ENCODE measurements at regions not wholly inside any gene's neighbourhood (a gene's known extent, or its start where the extent isn't known, plus 50 kb on each side); places are given as distances from the start of the nearest gene placed in this dataset.

GRCh38 chr12:59839514-59839913, 243.7 kb downstream of the SLC16A7 start:
- H3K36me3 ChIP-seq (replicated peaks; ENCODE audit: insufficient read depth, low read depth) = no peaks in the 10 kb centered on the region
- H3K4me3 ChIP-seq = no peak overlapping the region
- no peaks in the 10 kb centered on the region for H3K4me1 ChIP-seq (ENCODE audit: insufficient read depth)
- no peaks in the 10 kb centered on the region for H3K9me3 ChIP-seq (ENCODE audit: low read depth)
- TF ChIP-seq EZH2phosphoT487 (IDR thresholded peaks at IDR 0.05; ENCODE audit: low read depth, severe bottlenecking, unreplicated experiment) (no peak), EZH2 (IDR thresholded peaks at IDR 0.05; ENCODE audit: borderline replicate concordance) (no peak)
- TF ChIP-seq, protein P1, sequence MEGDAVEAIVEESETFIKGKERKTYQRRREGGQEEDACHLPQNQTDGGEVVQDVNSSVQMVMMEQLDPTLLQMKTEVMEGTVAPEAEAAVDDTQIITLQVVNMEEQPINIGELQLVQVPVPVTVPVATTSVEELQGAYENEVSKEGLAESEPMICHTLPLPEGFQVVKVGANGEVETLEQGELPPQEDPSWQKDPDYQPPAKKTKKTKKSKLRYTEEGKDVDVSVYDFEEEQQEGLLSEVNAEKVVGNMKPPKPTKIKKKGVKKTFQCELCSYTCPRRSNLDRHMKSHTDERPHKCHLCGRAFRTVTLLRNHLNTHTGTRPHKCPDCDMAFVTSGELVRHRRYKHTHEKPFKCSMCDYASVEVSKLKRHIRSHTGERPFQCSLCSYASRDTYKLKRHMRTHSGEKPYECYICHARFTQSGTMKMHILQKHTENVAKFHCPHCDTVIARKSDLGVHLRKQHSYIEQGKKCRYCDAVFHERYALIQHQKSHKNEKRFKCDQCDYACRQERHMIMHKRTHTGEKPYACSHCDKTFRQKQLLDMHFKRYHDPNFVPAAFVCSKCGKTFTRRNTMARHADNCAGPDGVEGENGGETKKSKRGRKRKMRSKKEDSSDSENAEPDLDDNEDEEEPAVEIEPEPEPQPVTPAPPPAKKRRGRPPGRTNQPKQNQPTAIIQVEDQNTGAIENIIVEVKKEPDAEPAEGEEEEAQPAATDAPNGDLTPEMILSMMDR (IDR thresholded peaks at IDR 0.05; ENCODE audit: poor library complexity) = no peak
- no peaks in the 10 kb centered on the region for H3K27me3 ChIP-seq
- no peaks in the 10 kb centered on the region for H4K20me1 ChIP-seq (ENCODE audit: insufficient read depth, poor library complexity, severe bottlenecking)
- no peak for DNase-seq (ENCODE audit: low spot score)
- WGBS (ENCODE audit: low lambda C conversion rate, missing lambda C conversion rate) = 86% methylated on average over 1 of the region's 1 CpG
- no peaks in the 10 kb centered on the region for H3K9me2 ChIP-seq (replicated peaks; ENCODE audit: insufficient read depth)
- H3K79me2 ChIP-seq = no peaks in the 10 kb centered on the region
- no peak overlapping the region for H3K27ac ChIP-seq
- H2AFZ ChIP-seq = no peak overlapping the region
- no peak overlapping the region for H3K4me2 ChIP-seq

- no peaks in the 10 kb centered on the region for H4K20me1 ChIP-seq (ENCODE audit: insufficient read depth, poor library complexity, severe bottlenecking)
- H3K4me3 ChIP-seq = no peak overlapping the region
- TF ChIP-seq EZH2 (IDR thresholded peaks at IDR 0.05; ENCODE audit: borderline replicate concordance) = no peak
- TF ChIP-seq EZH2phosphoT487 (IDR thresholded peaks at IDR 0.05; ENCODE audit: low read depth, severe bottlenecking, unreplicated experiment) = no peak
- TF ChIP-seq, protein P1 (IDR thresholded peaks at IDR 0.05; ENCODE audit: poor library complexity) = no peak
- H3K9me3 ChIP-seq (ENCODE audit: low read depth) = no peaks in the 10 kb centered on the region
- 65% methylated on average over 3 of the region's 3 CpGs for WGBS (ENCODE audit: low lambda C conversion rate, missing lambda C conversion rate)
- H3K4me2 ChIP-seq = no peak overlapping the region
- H3K79me2 ChIP-seq = no peaks in the 10 kb centered on the region
- DNase-seq (ENCODE audit: low spot score) = no peak
- no peaks in the 10 kb centered on the region for H3K27me3 ChIP-seq
- H2AFZ ChIP-seq = no peak overlapping the region
- no peaks in the 10 kb centered on the region for H3K4me1 ChIP-seq (ENCODE audit: insufficient read depth)
- no peak overlapping the region for H3K27ac ChIP-seq
- no peaks in the 10 kb centered on the region for H3K36me3 ChIP-seq (replicated peaks; ENCODE audit: insufficient read depth, low read depth)
- no peaks in the 10 kb centered on the region for H3K9me2 ChIP-seq (replicated peaks; ENCODE audit: insufficient read depth)
Observed at GRCh38 chr12:59843260-59843843, 247.5 kb downstream of the SLC16A7 start.

- TF ChIP-seq EZH2phosphoT487 (IDR thresholded peaks at IDR 0.05; ENCODE audit: low read depth, severe bottlenecking, unreplicated experiment) = no peak
- Histone ChIP-seq H3K27me3 (no peaks in the 10 kb centered on the region), H2AFZ (no peak overlapping the region), H3K9me2 (replicated peaks; ENCODE audit: insufficient read depth) (no peaks in the 10 kb centered on the region), H3K36me3 (replicated peaks; ENCODE audit: insufficient read depth, low read depth) (no peaks in the 10 kb centered on the region), H4K20me1 (ENCODE audit: insufficient read depth, poor library complexity, severe bottlenecking) (no peaks in the 10 kb centered on the region), H3K9me3 (ENCODE audit: low read depth) (no peaks in the 10 kb centered on the region), H3K4me1 (ENCODE audit: insufficient read depth) (no peaks in the 10 kb centered on the region), H3K4me3 (no peak overlapping the region), H3K4me2 (no peak overlapping the region), H3K27ac (no peak overlapping the region), H3K79me2 (no peaks in the 10 kb centered on the region)
- no peak for DNase-seq (ENCODE audit: low spot score)
Observed at GRCh38 chr12:59844750-59845149, 248.9 kb downstream of the SLC16A7 start.

GRCh38 chr12:59845293-59845692, 249.5 kb downstream of the SLC16A7 start:
- H3K79me2 ChIP-seq = no peaks in the 10 kb centered on the region
- no peak overlapping the region for H3K4me2 ChIP-seq
- no peaks in the 10 kb centered on the region for H3K9me2 ChIP-seq (replicated peaks; ENCODE audit: insufficient read depth)
- 88% methylated on average over 1 of the region's 1 CpG for WGBS (ENCODE audit: low lambda C conversion rate, missing lambda C conversion rate)
- DNase-seq (ENCODE audit: low spot score) = no peak
- no peak overlapping the region for H3K27ac ChIP-seq
- no peaks in the 10 kb centered on the region for H3K36me3 ChIP-seq (replicated peaks; ENCODE audit: insufficient read depth, low read depth)
- no peaks in the 10 kb centered on the region for H3K9me3 ChIP-seq (ENCODE audit: low read depth)
- H4K20me1 ChIP-seq (ENCODE audit: insufficient read depth, poor library complexity, severe bottlenecking) = no peaks in the 10 kb centered on the region
- H3K4me1 ChIP-seq (ENCODE audit: insufficient read depth) = no peaks in the 10 kb centered on the region
- TF ChIP-seq, protein P1 (IDR thresholded peaks at IDR 0.05; ENCODE audit: poor library complexity) = no peak
- TF ChIP-seq EZH2 (IDR thresholded peaks at IDR 0.05; ENCODE audit: borderline replicate concordance) = no peak
- TF ChIP-seq EZH2phosphoT487 (IDR thresholded peaks at IDR 0.05; ENCODE audit: low read depth, severe bottlenecking, unreplicated experiment) = no peak
- H3K4me3 ChIP-seq = no peak overlapping the region
- no peak overlapping the region for H2AFZ ChIP-seq
- no peaks in the 10 kb centered on the region for H3K27me3 ChIP-seq

Data from hepatocyte (in vitro differentiated cells).